IPS-15b (cell line): ENCODE measurements at regions not wholly inside any gene's neighbourhood (a gene's known extent, or its start where the extent isn't known, plus 50 kb on each side); places are given as distances from the start of the nearest gene placed in this dataset.

Source experiments
- H3K27me3 ChIP-seq: one replicate; pipeline ENCODE4 v1.6.1; 2013; ENCODE audit warnings: low read length; ENCODE audit not compliant: control insufficient read depth, insufficient read depth
- H3K36me3 ChIP-seq: one replicate; pipeline ENCODE4 v1.6.1; 2013; ENCODE audit warnings: low read length; ENCODE audit not compliant: control insufficient read depth, insufficient read depth
- H3K4me1 ChIP-seq: one replicate; pipeline ENCODE4 v1.6.1; 2013; ENCODE audit warnings: mild to moderate bottlenecking, low read length; ENCODE audit not compliant: control insufficient read depth, insufficient read depth
- H3K4me3 ChIP-seq: one replicate; pipeline ENCODE4 v1.5.1; 2013; ENCODE audit warnings: low read depth, low read length
- H3K9ac ChIP-seq: one replicate; pipeline ENCODE4 v1.6.1; 2013; ENCODE audit warnings: low read depth, mild to moderate bottlenecking, low read length
- H3K9me3 ChIP-seq: one replicate; pipeline ENCODE4 v1.6.1; 2013; ENCODE audit warnings: mild to moderate bottlenecking, low read length; ENCODE audit not compliant: control insufficient read depth, insufficient read depth

- Histone ChIP-seq H3K9ac (no peak overlapping the region), H3K4me1 (no peaks in the 10 kb centered on the region), H3K27me3 (no peaks in the 10 kb centered on the region), H3K9me3 (no peaks in the 10 kb centered on the region), H3K36me3 (no peaks in the 10 kb centered on the region), H3K4me3 (no peak overlapping the region)
These were observed 1010.8 kb downstream of the FLRT2 start for GRCh38 chr14:86540636-86541247.

GRCh38 chr14:86539361-86540070 lies 1009.6 kb downstream of the FLRT2 start:
- H3K36me3 ChIP-seq, result no peaks in the 10 kb centered on the region

GRCh38 chr14:86533834-86534233 lies 1003.9 kb downstream of the FLRT2 start:
- Histone ChIP-seq H3K9ac (no peak overlapping the region), H3K4me1 (no peaks in the 10 kb centered on the region), H3K27me3 (no peaks in the 10 kb centered on the region), H3K4me3 (no peak overlapping the region), H3K9me3 (no peaks in the 10 kb centered on the region), H3K36me3 (no peaks in the 10 kb centered on the region)

More at GRCh38 chr14:86539361-86540070, 1009.6 kb downstream of the FLRT2 start:
- Histone ChIP-seq H3K4me3 (no peak overlapping the region), H3K4me1 (no peaks in the 10 kb centered on the region), H3K9ac (no peak overlapping the region), H3K27me3 (no peaks in the 10 kb centered on the region), H3K9me3 (no peaks in the 10 kb centered on the region)

- Histone ChIP-seq H3K4me3 (no peak overlapping the region), H3K9me3 (no peaks in the 10 kb centered on the region), H3K27me3 (no peaks in the 10 kb centered on the region), H3K36me3 (no peaks in the 10 kb centered on the region), H3K9ac (no peak overlapping the region), H3K4me1 (no peaks in the 10 kb centered on the region)
These were observed 1002.3 kb downstream of the FLRT2 start for GRCh38 chr14:86532219-86532618.

GRCh38 chr14:86530457-86530856 lies 1000.5 kb downstream of the FLRT2 start:
- Histone ChIP-seq H3K4me1 (no peaks in the 10 kb centered on the region), H3K27me3 (no peaks in the 10 kb centered on the region), H3K36me3 (no peaks in the 10 kb centered on the region), H3K4me3 (no peak overlapping the region), H3K9me3 (no peaks in the 10 kb centered on the region), H3K9ac (no peak overlapping the region)

GRCh38 chr14:86527312-86527711 lies 997.4 kb downstream of the FLRT2 start:
- no peaks in the 10 kb centered on the region for H3K27me3 ChIP-seq
- no peaks in the 10 kb centered on the region for H3K9me3 ChIP-seq
- no peak overlapping the region for H3K9ac ChIP-seq
- H3K36me3 ChIP-seq, result no peaks in the 10 kb centered on the region
- H3K4me1 ChIP-seq, result no peaks in the 10 kb centered on the region
- no peak overlapping the region for H3K4me3 ChIP-seq

GRCh38 chr14:86525673-86526072 lies 995.7 kb downstream of the FLRT2 start:
- no peaks in the 10 kb centered on the region for H3K36me3 ChIP-seq
- H3K4me1 ChIP-seq, result no peaks in the 10 kb centered on the region
- H3K9me3 ChIP-seq, result no peaks in the 10 kb centered on the region
- no peaks in the 10 kb centered on the region for H3K27me3 ChIP-seq
- no peak overlapping the region for H3K4me3 ChIP-seq
- no peak overlapping the region for H3K9ac ChIP-seq

- Histone ChIP-seq H3K27me3 (no peaks in the 10 kb centered on the region), H3K4me3 (no peak overlapping the region), H3K9ac (no peak overlapping the region), H3K4me1 (no peaks in the 10 kb centered on the region), H3K9me3 (no peaks in the 10 kb centered on the region), H3K36me3 (no peaks in the 10 kb centered on the region)
These were observed 991.9 kb downstream of the FLRT2 start for GRCh38 chr14:86521843-86522242.

- no peak overlapping the region for H3K4me3 ChIP-seq
- no peaks in the 10 kb centered on the region for H3K27me3 ChIP-seq
- no peaks in the 10 kb centered on the region for H3K4me1 ChIP-seq
- no peaks in the 10 kb centered on the region for H3K36me3 ChIP-seq
- H3K9ac ChIP-seq, result no peak overlapping the region
- no peaks in the 10 kb centered on the region for H3K9me3 ChIP-seq
These were observed 991.2 kb downstream of the FLRT2 start for GRCh38 chr14:86521031-86521730.

- no peaks in the 10 kb centered on the region for H3K36me3 ChIP-seq
- no peak overlapping the region for H3K4me3 ChIP-seq
- H3K4me1 ChIP-seq, result no peaks in the 10 kb centered on the region
- no peaks in the 10 kb centered on the region for H3K27me3 ChIP-seq
- no peak overlapping the region for H3K9ac ChIP-seq
- H3K9me3 ChIP-seq, result no peaks in the 10 kb centered on the region
These were observed 988.4 kb downstream of the FLRT2 start for GRCh38 chr14:86518298-86518697.

- Histone ChIP-seq H3K4me1 (no peaks in the 10 kb centered on the region), H3K36me3 (no peaks in the 10 kb centered on the region), H3K9me3 (no peaks in the 10 kb centered on the region), H3K27me3 (no peaks in the 10 kb centered on the region), H3K4me3 (no peak overlapping the region), H3K9ac (no peak overlapping the region)
These were observed 985.3 kb downstream of the FLRT2 start for GRCh38 chr14:86515195-86515594.

- H3K27me3 ChIP-seq, result no peaks in the 10 kb centered on the region
- no peaks in the 10 kb centered on the region for H3K9me3 ChIP-seq
- H3K36me3 ChIP-seq, result no peaks in the 10 kb centered on the region
- no peak overlapping the region for H3K4me3 ChIP-seq
- no peaks in the 10 kb centered on the region for H3K4me1 ChIP-seq
- no peak overlapping the region for H3K9ac ChIP-seq
These were observed 983.6 kb downstream of the FLRT2 start for GRCh38 chr14:86513564-86513963.
